ENCODE measurements at regions not wholly inside any gene's neighbourhood (a gene's known extent, or its start where the extent isn't known, plus 50 kb on each side); places are given as distances from the start of the nearest gene placed in this dataset.

GRCh38 chr11:25396847-25397246 is 900.0 kb downstream of the LUZP2 start:
- no peak for TF ChIP-seq SP1 (CRISPR knock-in tag; conservative IDR thresholded peaks at IDR 0.05)
- no peak for TF ChIP-seq CTCF (IDR thresholded peaks at IDR 0.05)
- TF ChIP-seq, protein P1, sequence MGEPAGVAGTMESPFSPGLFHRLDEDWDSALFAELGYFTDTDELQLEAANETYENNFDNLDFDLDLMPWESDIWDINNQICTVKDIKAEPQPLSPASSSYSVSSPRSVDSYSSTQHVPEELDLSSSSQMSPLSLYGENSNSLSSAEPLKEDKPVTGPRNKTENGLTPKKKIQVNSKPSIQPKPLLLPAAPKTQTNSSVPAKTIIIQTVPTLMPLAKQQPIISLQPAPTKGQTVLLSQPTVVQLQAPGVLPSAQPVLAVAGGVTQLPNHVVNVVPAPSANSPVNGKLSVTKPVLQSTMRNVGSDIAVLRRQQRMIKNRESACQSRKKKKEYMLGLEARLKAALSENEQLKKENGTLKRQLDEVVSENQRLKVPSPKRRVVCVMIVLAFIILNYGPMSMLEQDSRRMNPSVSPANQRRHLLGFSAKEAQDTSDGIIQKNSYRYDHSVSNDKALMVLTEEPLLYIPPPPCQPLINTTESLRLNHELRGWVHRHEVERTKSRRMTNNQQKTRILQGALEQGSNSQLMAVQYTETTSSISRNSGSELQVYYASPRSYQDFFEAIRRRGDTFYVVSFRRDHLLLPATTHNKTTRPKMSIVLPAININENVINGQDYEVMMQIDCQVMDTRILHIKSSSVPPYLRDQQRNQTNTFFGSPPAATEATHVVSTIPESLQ (CRISPR knock-in tag; IDR thresholded peaks at IDR 0.05) = no peak
- TF ChIP-seq, protein P2, sequence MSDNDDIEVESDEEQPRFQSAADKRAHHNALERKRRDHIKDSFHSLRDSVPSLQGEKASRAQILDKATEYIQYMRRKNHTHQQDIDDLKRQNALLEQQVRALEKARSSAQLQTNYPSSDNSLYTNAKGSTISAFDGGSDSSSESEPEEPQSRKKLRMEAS (CRISPR knock-in tag; IDR thresholded peaks at IDR 0.05) = no peak
